A549 (cell line): ENCODE measurements at regions not wholly inside any gene's neighbourhood (a gene's known extent, or its start where the extent isn't known, plus 50 kb on each side); places are given as distances from the start of the nearest gene placed in this dataset.

Experiments
- ATAC-seq, 2 experiments: fragments of 200-7000 bp in 1 of 2; fragments of >200 bp in 1 of 2; cut with Nextera tagmentation in 1 of 2; cut with Tn5 transposase in 1 of 2; 3 replicates each; pipeline versions ENCODE4 v1.8.0 to v1.9.1; 2018 to 2020; ENCODE audit warnings: mild to moderate bottlenecking in 1 of 2, moderate library complexity in 1 of 2
- CTCF ChIA-PET: fragments of 300-600 bp; sonication (Branson Sonifier 250); formaldehyde crosslinking; extraction: SDS; loops from one replicate; lab custom pipeline; 2021; ENCODE audit warnings: antibody characterized with exemption, inconsistent platforms; lab: Yijun Ruan, JAX
- POLR2A ChIA-PET: fragments of 350-600 bp; formaldehyde crosslinking; extraction: SDS; loops from one replicate; lab custom pipeline; 2021; ENCODE audit warnings: antibody characterized with exemption, inconsistent platforms; lab: Yijun Ruan, JAX
- DNase-seq, 2 experiments: peaks; one replicate each; pipeline versions ENCODE4 v3.0.0 to v3.0.0-alpha.2; 2011 to 2016; ENCODE audit warnings: low read depth in 1 of 2, low spot score in 1 of 2
- FAIRE-seq: peaks from 2 replicates; lab custom pipeline; 2011; peaks lifted over from hg19 to GRCh38; lab: Jason Lieb, UNC
- H3K27ac ChIP-seq, 2 experiments: fragments of >200 bp; sonication (Bioruptor Twin); formaldehyde crosslinking; 3 replicates each; pipeline ENCODE4 v1.5.1; 2016 to 2017
- H3K4me1 ChIP-seq: fragments of >200 bp; sonication (Bioruptor Twin); formaldehyde crosslinking; 3 replicates; pipeline ENCODE4 v1.6.1; 2016
- H3K4me2 ChIP-seq: fragments of >200 bp; sonication (Bioruptor Twin); formaldehyde crosslinking; 3 replicates; pipeline ENCODE4 v1.6.1; 2016
- H3K4me3 ChIP-seq: fragments of >200 bp; sonication (Bioruptor Twin); formaldehyde crosslinking; 3 replicates; pipeline ENCODE4 v1.5.1; 2016
- H3K9me3 ChIP-seq: fragments of >200 bp; sonication (Bioruptor Twin); formaldehyde crosslinking; 3 replicates; pipeline ENCODE4 v1.6.1; 2016
- BCL3 ChIP-seq: fragments of >200 bp; sonication (Bioruptor Twin); formaldehyde crosslinking; IDR thresholded peaks from 3 replicates; pipeline ENCODE4 v1.6.1; 2016
- CHD4 ChIP-seq: fragments of 200-600 bp; sonication (generic); IDR thresholded peaks from 2 replicates; pipeline ENCODE4 v1.6.1; 2016; ENCODE audit warnings: antibody characterized with exemption, mild to moderate bottlenecking, borderline replicate concordance
- E2F6 ChIP-seq: IDR thresholded peaks from 2 replicates; pipeline ENCODE4 v1.6.1; 2012; ENCODE audit warnings: low read depth, borderline replicate concordance
- ELK1 ChIP-seq: fragments of 150-350 bp; IDR thresholded peaks from 2 replicates; pipeline ENCODE4 v1.6.1; 2014; ENCODE audit warnings: low read depth, mild to moderate bottlenecking, low read length
- FOSL2 ChIP-seq, 2 experiments: fragments of 450-650 bp in 1 of 2; fragments of >200 bp in 1 of 2; sonication (Bioruptor Twin) in 1 of 2; formaldehyde crosslinking; IDR thresholded peaks; 2 replicates each; pipeline versions ENCODE4 v1.5.0 to v1.6.1; 2016 to 2020; ENCODE audit warnings: mild to moderate bottlenecking in 1 of 2, moderate library complexity in 1 of 2
- GATA3 ChIP-seq: IDR thresholded peaks from 2 replicates; pipeline ENCODE4 v1.6.1; 2012; ENCODE audit warnings: borderline replicate concordance
- HES2 ChIP-seq: fragments of >200 bp; sonication (Bioruptor Twin); formaldehyde crosslinking; IDR thresholded peaks from 2 replicates; pipeline ENCODE4 v1.6.1; 2016
- HEYL ChIP-seq: fragments of 250-450 bp; sonication (Bioruptor Pico); IDR thresholded peaks from 2 replicates; pipeline ENCODE4 v1.8.0; 2021; ENCODE audit warnings: mild to moderate bottlenecking, moderate library complexity
- KDM1A ChIP-seq: fragments of 200-600 bp; sonication (generic); IDR thresholded peaks from 2 replicates; pipeline ENCODE4 v1.6.1; 2016; ENCODE audit warnings: low read depth, mild to moderate bottlenecking
- MAFK ChIP-seq: fragments of 450-650 bp; IDR thresholded peaks from 2 replicates; pipeline ENCODE4 v1.6.1; 2014; ENCODE audit not compliant: partially characterized antibody
- MAX ChIP-seq: IDR thresholded peaks from 2 replicates; pipeline ENCODE4 v1.6.1; 2012
- MYC ChIP-seq: IDR thresholded peaks from 2 replicates; pipeline ENCODE4 v1.6.1; 2012; ENCODE audit warnings: mild to moderate bottlenecking, inconsistent platforms, low read length, improper control_type of control experiment, borderline replicate concordance
- NFE2L2 ChIP-seq: fragments of 150-350 bp; conservative IDR thresholded peaks from 2 replicates; pipeline ENCODE4 v1.6.1; 2014; ENCODE audit warnings: low read length
- PBX3 ChIP-seq: IDR thresholded peaks from 2 replicates; pipeline ENCODE4 v1.6.1; 2012
- POLR2A ChIP-seq: IDR thresholded peaks from 2 replicates; pipeline ENCODE4 v1.6.1; 2012; ENCODE audit warnings: mild to moderate bottlenecking, low read length
- POLR2AphosphoS2 ChIP-seq: conservative IDR thresholded peaks from 2 replicates; pipeline ENCODE4 v1.6.1; 2012; ENCODE audit warnings: low read length, improper control_type of control experiment, inconsistent platforms
- RCOR1 ChIP-seq: fragments of 150-350 bp; IDR thresholded peaks from 2 replicates; pipeline ENCODE4 v1.6.1; 2014; ENCODE audit warnings: antibody characterized with exemption, low read length, low read depth
- REST ChIP-seq: fragments of 200-600 bp; sonication (generic); IDR thresholded peaks from 2 replicates; pipeline ENCODE4 v1.6.1; 2016; ENCODE audit warnings: antibody characterized with exemption, mild to moderate bottlenecking, moderate library complexity
- RFX5 ChIP-seq: fragments of 450-650 bp; IDR thresholded peaks from 2 replicates; pipeline ENCODE4 v1.7.1; 2014; ENCODE audit warnings: antibody characterized with exemption, mild to moderate bottlenecking, moderate library complexity
- SMC3 ChIP-seq: fragments of >200 bp; sonication (Bioruptor Twin); formaldehyde crosslinking; IDR thresholded peaks from 3 replicates; pipeline ENCODE4 v1.6.1; 2018; ENCODE audit warnings: inconsistent platforms
- TFCP2L1 ChIP-seq: fragments of 250-450 bp; sonication (Bioruptor Pico); IDR thresholded peaks from 2 replicates; pipeline ENCODE4 v1.5.0; 2021; ENCODE audit warnings: mild to moderate bottlenecking
- ZNF302 ChIP-seq: fragments of 250-450 bp; sonication (Bioruptor Pico); IDR thresholded peaks from 2 replicates; pipeline ENCODE4 v1.9.0; 2021; ENCODE audit warnings: inconsistent platforms, mild to moderate bottlenecking, moderate library complexity
- WGBS: methylation state at CpG from one replicate; pipeline ENCODE4 v1.1.6; 2017; ENCODE audit errors: missing lambda C conversion rate; 5-methylcytosine and 5-hydroxymethylcytosine counted together

- H3K4me1 ChIP-seq = no peaks in the 10 kb centered on the region
- H3K4me3 ChIP-seq = no peak overlapping the region
- no peak for ATAC-seq
- ChIA-PET CTCF (interaction anchor here (1.4 kb wide), 1 partner anchor 9 kb away, joined by 4 read pairs; no protein-coding TSS in a partner anchor), POLR2A (no interaction called here)
- DNase-seq = no peak
- no peak overlapping the region for H3K27ac ChIP-seq
- 3% methylated on average over 7 of the region's 7 CpGs for WGBS
- TF ChIP-seq NFE2L2 = no peak
- TF ChIP-seq POLR2A = no peak
- no peak for TF ChIP-seq RCOR1
- no peak for TF ChIP-seq ELK1
- no peak for TF ChIP-seq PBX3
- TF ChIP-seq HEYL = no peak
- TF ChIP-seq MYC = no peak
- no peak for TF ChIP-seq CHD4
- no peak for TF ChIP-seq FOSL2 (IDR thresholded peaks at IDR 0.05)
- TF ChIP-seq FOSL2 (CRISPR knock-in tag; IDR thresholded peaks at IDR 0.05) = no peak
- TF ChIP-seq RFX5 = no peak
- TF ChIP-seq MAFK = no peak
- TF ChIP-seq BCL3 = no peak
- no peak for TF ChIP-seq KDM1A
- no peak for TF ChIP-seq ZNF302 (CRISPR knock-in tag)
- TF ChIP-seq REST = no peak
- TF ChIP-seq TFCP2L1 (CRISPR knock-in tag) = no peak
- no peak for TF ChIP-seq SMC3
- TF ChIP-seq GATA3 = no peak
- H3K9me3 ChIP-seq = no peaks in the 10 kb centered on the region
- no peak overlapping the region for H3K4me2 ChIP-seq
- FAIRE-seq = no peak
Observed at GRCh38 chr11:26860091-26860780, 133.7 kb upstream of the FIBIN start.

GRCh38 chr11:26860895-26861294 lies 133.0 kb upstream of the FIBIN start:
- TF ChIP-seq MAX = no peak
- no peak for TF ChIP-seq FOSL2 (IDR thresholded peaks at IDR 0.05)
- no peak for TF ChIP-seq FOSL2 (CRISPR knock-in tag; IDR thresholded peaks at IDR 0.05)
- TF ChIP-seq POLR2AphosphoS2 = no peak
- no peak for TF ChIP-seq RCOR1
- no peak for TF ChIP-seq POLR2A
- TF ChIP-seq HES2 = no peak
- no peak for TF ChIP-seq E2F6
- TF ChIP-seq, all 56 proteins: peak for 0
- CTCF ChIA-PET = interaction anchor here (1.4 kb wide), 1 partner anchor 10 kb away, joined by 4 read pairs; no protein-coding TSS in a partner anchor
- POLR2A ChIA-PET = no interaction called here
- 3% methylated on average over 1 of the region's 1 CpG for WGBS
- H3K4me2 ChIP-seq = no peak overlapping the region
- no peak for FAIRE-seq
- DNase-seq = no peak
- no peak overlapping the region for H3K4me3 ChIP-seq
- H3K9me3 ChIP-seq = no peaks in the 10 kb centered on the region
- no peak for ATAC-seq
- H3K27ac ChIP-seq = no peak overlapping the region
- no peaks in the 10 kb centered on the region for H3K4me1 ChIP-seq
